ENCODE measurements at regions not wholly inside any gene's neighbourhood (a gene's known extent, or its start where the extent isn't known, plus 50 kb on each side); places are given as distances from the start of the nearest gene placed in this dataset.

DNA sequence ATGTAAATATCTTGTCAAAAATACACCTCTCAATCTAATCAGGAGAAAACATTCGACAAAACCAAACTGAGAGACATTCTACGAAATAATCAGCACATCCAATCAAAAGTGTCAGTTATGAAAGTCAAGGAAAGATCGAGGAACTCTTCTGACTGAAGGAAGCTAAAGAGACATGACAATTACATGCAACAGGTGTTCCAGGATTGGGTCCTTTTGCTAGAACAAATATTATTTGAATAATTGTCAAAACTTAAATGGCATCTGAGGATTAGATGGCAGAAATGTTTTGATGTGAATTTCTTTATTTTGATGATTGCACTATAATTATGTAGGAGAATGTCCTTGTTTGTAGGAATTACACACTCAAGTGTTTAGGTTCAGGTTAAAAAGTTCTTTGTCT is 124.1 kb upstream of the HES1 start:
- no peaks in the 10 kb centered on the region for H3K36me3 Mint-ChIP-seq (ENCODE audit: insufficient read depth in 2 of 2)
- H3K4me1 Mint-ChIP-seq (ENCODE audit: low read depth), result peaks cover 8% of the 10 kb centered on the region
- no peak overlapping the region for H3K4me3 Mint-ChIP-seq
- DNase-seq (no peak), ATAC-seq (replicated peaks in 1 of 2) (no peak)
- H3K27me3 Mint-ChIP-seq (ENCODE audit: low read depth), result peaks cover 21% of the 10 kb centered on the region
- H3K27ac Mint-ChIP-seq, result no peak overlapping the region
- H3K9me3 Mint-ChIP-seq, result no peaks in the 10 kb centered on the region

DNA sequence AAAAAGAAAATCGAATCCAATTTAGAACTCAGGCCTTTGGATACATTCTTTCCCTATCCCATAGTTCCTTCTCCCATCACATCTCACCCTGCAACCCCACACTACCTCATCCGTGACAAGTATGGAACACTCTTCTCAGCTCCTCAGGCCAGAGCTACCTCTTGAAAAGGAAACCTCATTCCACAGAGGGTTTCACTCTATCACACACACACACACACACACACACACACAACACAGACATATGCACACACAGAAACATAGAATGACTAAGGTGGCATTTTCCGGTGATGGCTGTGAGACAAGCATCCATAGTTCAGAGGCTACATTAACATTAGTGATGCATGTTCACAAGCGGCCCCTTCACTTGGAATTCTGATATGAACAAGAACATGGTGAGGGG is 122.0 kb upstream of the HES1 start:
- no peak for ATAC-seq (replicated peaks in 1 of 2)
- H3K27ac Mint-ChIP-seq, result no peak overlapping the region
- DNase-seq, result no peak
- no peak overlapping the region for H3K4me3 Mint-ChIP-seq
- H3K9me3 Mint-ChIP-seq, result no peaks in the 10 kb centered on the region
- H3K27me3 Mint-ChIP-seq (ENCODE audit: low read depth), result peaks cover 14% of the 10 kb centered on the region
- peaks cover 8% of the 10 kb centered on the region for H3K4me1 Mint-ChIP-seq (ENCODE audit: low read depth)
- H3K36me3 Mint-ChIP-seq (ENCODE audit: insufficient read depth in 2 of 2), result no peaks in the 10 kb centered on the region

- DNase-seq (no peak), ATAC-seq (replicated peaks in 1 of 2) (no peak)
- Mint-ChIP-seq H3K9me3 (no peaks in the 10 kb centered on the region), H3K27me3 (ENCODE audit: low read depth) (peaks cover 14% of the 10 kb centered on the region), H3K4me3 (no peak overlapping the region), H3K4me1 (ENCODE audit: low read depth) (peaks cover 8% of the 10 kb centered on the region), H3K36me3 (ENCODE audit: insufficient read depth in 2 of 2) (no peaks in the 10 kb centered on the region), H3K27ac (no peak overlapping the region)
Observed at GRCh38 chr3:194014756-194015155, 121.2 kb upstream of the HES1 start.

DNA sequence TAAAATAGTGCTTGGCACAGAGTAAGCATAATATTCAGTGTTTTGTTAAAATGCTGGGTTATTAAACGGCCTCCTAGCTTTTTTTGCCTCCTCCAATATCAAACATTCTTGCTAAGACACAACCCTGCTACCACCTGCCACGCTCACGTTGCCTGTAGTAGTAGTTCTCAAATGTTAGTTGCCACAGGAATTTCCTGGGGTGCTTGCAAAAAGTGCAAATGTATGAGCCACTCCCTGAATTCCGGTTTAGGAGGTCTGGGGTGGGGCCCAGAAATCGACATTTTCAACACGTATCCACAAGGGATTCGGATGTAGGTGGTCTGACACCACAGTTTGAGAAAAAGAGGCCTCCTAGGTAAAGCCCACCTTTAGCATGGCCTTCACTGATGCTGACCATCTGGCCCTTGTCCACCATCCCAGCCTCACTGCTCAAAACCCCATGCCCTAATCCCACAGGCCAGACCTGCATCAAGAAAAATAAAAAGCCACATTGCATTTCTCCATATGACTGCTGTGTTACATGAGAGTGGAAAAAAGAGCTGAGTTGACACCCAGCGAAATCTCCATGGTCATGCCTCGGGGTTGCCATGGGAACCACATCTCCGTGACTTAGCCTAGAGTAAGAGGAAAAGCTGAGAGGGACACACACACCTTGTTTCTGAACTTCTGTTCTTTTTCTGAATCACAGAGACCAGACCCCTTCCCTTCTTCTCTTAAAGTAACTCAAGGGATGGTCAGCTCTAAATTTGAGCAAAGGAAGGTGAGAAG is 116.4 kb upstream of the HES1 start:
- DNase-seq, result no peak
- peak in 1 of 2 donors; percentile 41 for ATAC-seq (replicated peaks in 1 of 2)
- Mint-ChIP-seq H3K9me3 (no peaks in the 10 kb centered on the region), H3K36me3 (ENCODE audit: insufficient read depth in 2 of 2) (no peaks in the 10 kb centered on the region), H3K27me3 (ENCODE audit: low read depth) (no peaks in the 10 kb centered on the region), H3K4me3 (no peak overlapping the region), H3K4me1 (ENCODE audit: low read depth) (no peaks in the 10 kb centered on the region), H3K27ac (no peak overlapping the region)

GRCh38 chr3:194022052-194022451 is 113.9 kb upstream of the HES1 start:
- peaks cover 6% of the 10 kb centered on the region for H3K4me1 Mint-ChIP-seq (ENCODE audit: low read depth)
- no peaks in the 10 kb centered on the region for H3K9me3 Mint-ChIP-seq
- DNase-seq, result no peak
- no peak overlapping the region for H3K4me3 Mint-ChIP-seq
- peaks cover 11% of the 10 kb centered on the region for H3K27me3 Mint-ChIP-seq (ENCODE audit: low read depth)
- H3K27ac Mint-ChIP-seq, result no peak overlapping the region
- no peak for ATAC-seq (replicated peaks in 1 of 2)
- no peaks in the 10 kb centered on the region for H3K36me3 Mint-ChIP-seq (ENCODE audit: insufficient read depth in 2 of 2)

GRCh38 chr3:194022816-194023215 is 113.1 kb upstream of the HES1 start:
- DNase-seq (no peak), ATAC-seq (replicated peaks in 1 of 2) (no peak)
- H3K27me3 Mint-ChIP-seq (ENCODE audit: low read depth), result peaks cover 11% of the 10 kb centered on the region
- H3K4me1 Mint-ChIP-seq (ENCODE audit: low read depth), result peaks cover 6% of the 10 kb centered on the region
- H3K4me3 Mint-ChIP-seq, result no peak overlapping the region
- no peaks in the 10 kb centered on the region for H3K36me3 Mint-ChIP-seq (ENCODE audit: insufficient read depth in 2 of 2)
- H3K9me3 Mint-ChIP-seq, result no peaks in the 10 kb centered on the region
- H3K27ac Mint-ChIP-seq, result no peak overlapping the region

DNA sequence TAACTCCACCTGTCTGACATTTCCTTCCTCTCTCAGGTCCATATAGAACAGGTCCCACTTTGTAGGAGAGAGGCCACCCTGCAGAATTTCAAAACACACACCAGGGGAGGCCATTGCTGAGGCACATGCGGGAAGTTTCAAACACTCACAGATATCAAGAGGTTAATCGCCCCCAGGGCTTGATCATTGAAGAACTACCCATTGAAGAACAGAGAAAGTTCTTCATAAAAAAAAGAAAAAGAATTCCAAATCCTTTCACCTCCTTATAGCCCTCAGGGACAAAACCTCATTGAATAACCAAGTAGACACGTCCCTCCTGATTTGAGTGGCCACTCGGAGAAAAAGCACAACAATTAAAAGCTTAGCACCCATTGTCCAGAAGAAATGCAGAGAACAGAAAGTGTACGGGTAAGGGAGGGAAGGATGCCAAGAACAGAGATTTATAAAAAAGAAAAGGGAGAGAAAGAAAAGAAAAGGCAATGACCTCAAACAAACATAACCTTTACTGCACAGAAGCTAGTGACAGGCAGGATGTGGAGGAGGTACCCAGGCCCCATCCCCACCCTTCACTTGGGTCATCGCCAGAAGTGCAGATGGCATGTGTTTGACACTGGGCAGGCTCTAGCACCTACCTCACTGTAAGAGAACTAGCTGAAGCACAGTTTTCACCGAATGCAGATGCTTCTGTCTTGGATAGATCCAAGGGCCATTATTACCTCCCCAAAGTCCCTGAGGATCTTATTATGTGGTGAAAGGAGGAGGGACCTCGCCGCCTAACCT is 112.3 kb upstream of the HES1 start:
- Mint-ChIP-seq H3K4me1 (ENCODE audit: low read depth) (peaks cover 6% of the 10 kb centered on the region), H3K9me3 (no peaks in the 10 kb centered on the region), H3K4me3 (no peak overlapping the region), H3K27me3 (ENCODE audit: low read depth) (peaks cover 11% of the 10 kb centered on the region), H3K27ac (no peak overlapping the region), H3K36me3 (ENCODE audit: insufficient read depth in 2 of 2) (no peaks in the 10 kb centered on the region)
- DNase-seq, result no peak
- ATAC-seq (replicated peaks in 1 of 2), result no peak

DNA sequence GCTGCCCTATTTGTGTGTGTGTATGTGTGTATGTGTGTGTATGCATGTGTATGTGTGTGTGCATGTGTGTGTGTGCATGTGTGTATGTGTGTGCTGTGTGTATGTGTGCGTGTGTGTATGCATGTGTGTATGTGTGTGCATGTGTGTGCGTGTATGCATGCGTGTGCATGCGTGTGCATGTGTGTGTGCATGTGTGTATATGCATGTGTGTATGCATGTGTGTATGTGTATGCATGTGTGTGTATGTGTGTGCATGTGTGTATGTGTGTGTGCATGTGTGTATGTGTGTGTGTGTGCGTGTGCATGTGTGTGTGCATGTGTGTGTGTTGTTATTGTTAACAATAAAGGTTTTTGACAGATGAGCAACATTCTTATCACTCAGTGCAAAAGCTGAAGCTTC is 110.8 kb upstream of the HES1 start:
- no peaks in the 10 kb centered on the region for H3K36me3 Mint-ChIP-seq (ENCODE audit: insufficient read depth in 2 of 2)
- no peak overlapping the region for H3K27ac Mint-ChIP-seq
- H3K4me1 Mint-ChIP-seq (ENCODE audit: low read depth), result peaks cover 6% of the 10 kb centered on the region
- no peak overlapping the region for H3K4me3 Mint-ChIP-seq
- ATAC-seq (replicated peaks in 1 of 2) (no peak), DNase-seq (no peak)
- no peaks in the 10 kb centered on the region for H3K9me3 Mint-ChIP-seq
- peaks cover 11% of the 10 kb centered on the region for H3K27me3 Mint-ChIP-seq (ENCODE audit: low read depth)

DNA sequence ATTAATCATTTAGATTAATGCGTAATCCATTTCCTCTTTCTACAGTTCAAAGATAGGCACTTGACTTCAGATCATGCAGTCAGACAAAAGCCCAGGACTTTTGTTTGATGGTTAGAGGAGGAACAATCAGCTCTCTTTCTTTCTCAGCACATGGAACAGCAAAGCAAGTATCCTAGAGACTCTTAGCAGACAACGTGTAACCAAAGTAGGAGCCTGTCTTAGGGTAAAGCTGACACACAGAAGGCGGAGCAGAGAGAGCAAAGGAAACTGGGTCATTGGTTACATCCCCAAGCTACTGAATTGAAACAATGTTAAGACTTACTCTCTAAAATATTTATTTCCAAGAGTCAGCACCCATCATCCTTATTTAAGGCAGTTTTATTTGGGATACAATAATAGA is 110.0 kb upstream of the HES1 start:
- no peak for DNase-seq
- Mint-ChIP-seq H3K4me3 (no peak overlapping the region), H3K4me1 (ENCODE audit: low read depth) (peaks cover 6% of the 10 kb centered on the region), H3K27me3 (ENCODE audit: low read depth) (peaks cover 11% of the 10 kb centered on the region), H3K9me3 (no peaks in the 10 kb centered on the region), H3K36me3 (ENCODE audit: insufficient read depth in 2 of 2) (no peaks in the 10 kb centered on the region), H3K27ac (no peak overlapping the region)
- no peak for ATAC-seq (replicated peaks in 1 of 2)

- H3K9me3 Mint-ChIP-seq, result no peaks in the 10 kb centered on the region
- peaks cover 17% of the 10 kb centered on the region for H3K27me3 Mint-ChIP-seq (ENCODE audit: low read depth)
- no peaks in the 10 kb centered on the region for H3K36me3 Mint-ChIP-seq (ENCODE audit: insufficient read depth in 2 of 2)
- no peak overlapping the region for H3K27ac Mint-ChIP-seq
- H3K4me1 Mint-ChIP-seq (ENCODE audit: low read depth), result peaks cover 19% of the 10 kb centered on the region
- no peak overlapping the region for H3K4me3 Mint-ChIP-seq
- DNase-seq, result no peak
- no peak for ATAC-seq (replicated peaks in 1 of 2)
Observed at GRCh38 chr3:194028434-194029004, 107.4 kb upstream of the HES1 start.

- DNase-seq (no peak), ATAC-seq (replicated peaks in 1 of 2) (no peak)
- no peaks in the 10 kb centered on the region for H3K36me3 Mint-ChIP-seq (ENCODE audit: insufficient read depth in 2 of 2)
- peaks cover 23% of the 10 kb centered on the region for H3K27me3 Mint-ChIP-seq (ENCODE audit: low read depth)
- H3K9me3 Mint-ChIP-seq, result no peaks in the 10 kb centered on the region
- H3K4me3 Mint-ChIP-seq, result no peak overlapping the region
- H3K27ac Mint-ChIP-seq, result no peak overlapping the region
- H3K4me1 Mint-ChIP-seq (ENCODE audit: low read depth), result peaks cover 19% of the 10 kb centered on the region
Observed at GRCh38 chr3:194029846-194030245, 106.1 kb upstream of the HES1 start.

DNA sequence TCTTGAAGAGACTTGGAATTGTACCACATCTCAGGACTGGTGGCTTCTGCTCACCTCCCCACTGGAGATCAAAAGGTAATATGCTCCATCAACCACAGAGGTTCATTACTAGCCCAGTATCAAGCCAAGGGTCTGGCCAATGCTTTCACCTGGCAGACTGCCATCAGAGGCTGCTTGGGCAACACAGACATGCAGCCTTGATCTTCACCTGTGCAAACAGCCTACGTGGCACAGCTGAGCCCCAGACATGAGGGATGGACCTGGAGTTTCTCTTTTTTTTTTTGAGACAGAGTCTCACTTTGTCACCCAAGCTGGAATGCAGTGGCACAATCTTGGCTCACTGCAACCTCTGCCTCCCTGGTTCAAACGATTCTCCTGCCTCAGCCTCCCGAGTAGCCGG is 105.6 kb upstream of the HES1 start:
- no peaks in the 10 kb centered on the region for H3K9me3 Mint-ChIP-seq
- peaks cover 22% of the 10 kb centered on the region for H3K27me3 Mint-ChIP-seq (ENCODE audit: low read depth)
- no peaks in the 10 kb centered on the region for H3K36me3 Mint-ChIP-seq (ENCODE audit: insufficient read depth in 2 of 2)
- no peak overlapping the region for H3K27ac Mint-ChIP-seq
- no peak overlapping the region for H3K4me3 Mint-ChIP-seq
- peaks cover 18% of the 10 kb centered on the region for H3K4me1 Mint-ChIP-seq (ENCODE audit: low read depth)
- ATAC-seq (replicated peaks in 1 of 2) (no peak), DNase-seq (no peak)

GRCh38 chr3:194031349-194031748 is 104.6 kb upstream of the HES1 start:
- peaks cover 12% of the 10 kb centered on the region for H3K27me3 Mint-ChIP-seq (ENCODE audit: low read depth)
- H3K9me3 Mint-ChIP-seq, result no peaks in the 10 kb centered on the region
- no peak overlapping the region for H3K27ac Mint-ChIP-seq

More at GRCh38 chr3:194031349-194031748, 104.6 kb upstream of the HES1 start:
- no peak for DNase-seq
- Mint-ChIP-seq H3K4me1 (ENCODE audit: low read depth) (peaks cover 13% of the 10 kb centered on the region), H3K36me3 (ENCODE audit: insufficient read depth in 2 of 2) (no peaks in the 10 kb centered on the region), H3K4me3 (no peak overlapping the region)
- ATAC-seq (replicated peaks in 1 of 2), result no peak

Data from activated T-cell treated with anti-CD3 and anti-CD28 coated beads, Interleukin-2, amount 50 U/mL, for 72 hours (primary cell).